ENCODE measurements at regions not wholly inside any gene's neighbourhood (a gene's known extent, or its start where the extent isn't known, plus 50 kb on each side); places are given as distances from the start of the nearest gene placed in this dataset.

DNA sequence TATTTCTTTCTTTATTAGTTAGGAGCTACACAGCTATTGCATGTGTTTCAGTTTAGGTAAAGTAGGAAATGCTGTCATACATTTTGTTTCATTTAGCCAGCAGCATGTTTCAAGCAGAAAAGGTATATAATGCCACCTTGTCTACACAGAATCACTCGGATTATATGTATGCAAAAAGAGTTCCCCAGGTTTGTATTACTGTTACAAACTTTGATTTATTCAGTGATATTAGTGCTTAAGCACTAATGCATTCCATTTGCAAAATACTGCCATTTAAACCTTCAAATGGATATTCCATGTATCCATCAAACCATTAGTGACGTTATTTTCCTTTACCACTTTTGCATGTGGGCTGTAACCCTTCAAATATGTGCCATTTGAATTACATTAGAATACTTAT is 564.0 kb downstream of the RPL10L start:
- Histone ChIP-seq H3K9me1 (ENCODE audit: control insufficient read depth, extremely low read depth, insufficient read depth, low read length) (no peaks in the 10 kb centered on the region), H3K27me3 (ENCODE audit: control insufficient read depth, extremely low read depth, insufficient read depth, low read length) (no peaks in the 10 kb centered on the region), H3K36me3 (ENCODE audit: control insufficient read depth in 2 of 2, extremely low read depth in 1 of 2, insufficient read depth in 2 of 2, low read length in 2 of 2) (no peaks in the 10 kb centered on the region), H3K4me2 (ENCODE audit: control insufficient read depth, extremely low read depth, insufficient read depth, low read depth, low read length) (no peak overlapping the region), H3K4me1 (ENCODE audit: control insufficient read depth, extremely low read depth, insufficient read depth, low read length) (no peaks in the 10 kb centered on the region), H3K9ac (ENCODE audit: control insufficient read depth, extremely low read depth, insufficient read depth, low read length) (no peak overlapping the region), H3K27ac (ENCODE audit: control insufficient read depth, insufficient read depth, low read length) (no peak overlapping the region), H4K20me1 (ENCODE audit: control insufficient read depth, extremely low read depth, insufficient read depth, low read length) (no peaks in the 10 kb centered on the region), H2AFZ (ENCODE audit: control insufficient read depth, low read length) (no peak overlapping the region), H3K4me3 (ENCODE audit: control insufficient read depth in 2 of 3, extremely low read depth in 1 of 3, insufficient read depth in 2 of 3, low read depth in 1 of 3, low read length in 3 of 3) (no peak overlapping the region), H3K79me2 (ENCODE audit: control insufficient read depth, insufficient read depth, low read length) (no peaks in the 10 kb centered on the region), H3K9me3 (ENCODE audit: control insufficient read depth, low read depth, low read length) (no peaks in the 10 kb centered on the region)
- TF ChIP-seq, protein P1, sequence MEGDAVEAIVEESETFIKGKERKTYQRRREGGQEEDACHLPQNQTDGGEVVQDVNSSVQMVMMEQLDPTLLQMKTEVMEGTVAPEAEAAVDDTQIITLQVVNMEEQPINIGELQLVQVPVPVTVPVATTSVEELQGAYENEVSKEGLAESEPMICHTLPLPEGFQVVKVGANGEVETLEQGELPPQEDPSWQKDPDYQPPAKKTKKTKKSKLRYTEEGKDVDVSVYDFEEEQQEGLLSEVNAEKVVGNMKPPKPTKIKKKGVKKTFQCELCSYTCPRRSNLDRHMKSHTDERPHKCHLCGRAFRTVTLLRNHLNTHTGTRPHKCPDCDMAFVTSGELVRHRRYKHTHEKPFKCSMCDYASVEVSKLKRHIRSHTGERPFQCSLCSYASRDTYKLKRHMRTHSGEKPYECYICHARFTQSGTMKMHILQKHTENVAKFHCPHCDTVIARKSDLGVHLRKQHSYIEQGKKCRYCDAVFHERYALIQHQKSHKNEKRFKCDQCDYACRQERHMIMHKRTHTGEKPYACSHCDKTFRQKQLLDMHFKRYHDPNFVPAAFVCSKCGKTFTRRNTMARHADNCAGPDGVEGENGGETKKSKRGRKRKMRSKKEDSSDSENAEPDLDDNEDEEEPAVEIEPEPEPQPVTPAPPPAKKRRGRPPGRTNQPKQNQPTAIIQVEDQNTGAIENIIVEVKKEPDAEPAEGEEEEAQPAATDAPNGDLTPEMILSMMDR (optimal IDR thresholded peaks at IDR 0.05 in 1 of 3, IDR thresholded peaks at IDR 0.05 in 1 of 3, conservative IDR thresholded peaks at IDR 0.05 in 1 of 3; ENCODE audit: extremely low read depth in 1 of 3, insufficient read depth in 2 of 3, low read length in 3 of 3) = no peak
- TF ChIP-seq EZH2 (IDR thresholded peaks at IDR 0.05; ENCODE audit: low read length) = no peak
- DNase-seq (ENCODE audit: low read depth, low spot score) (no peak), FAIRE-seq (no peak)
- dilution Hi-C loops (cut with MboI; ENCODE audit: extremely low pct_ligation_motif_present, low sequenced_read_pairs) = no loop called here

DNA sequence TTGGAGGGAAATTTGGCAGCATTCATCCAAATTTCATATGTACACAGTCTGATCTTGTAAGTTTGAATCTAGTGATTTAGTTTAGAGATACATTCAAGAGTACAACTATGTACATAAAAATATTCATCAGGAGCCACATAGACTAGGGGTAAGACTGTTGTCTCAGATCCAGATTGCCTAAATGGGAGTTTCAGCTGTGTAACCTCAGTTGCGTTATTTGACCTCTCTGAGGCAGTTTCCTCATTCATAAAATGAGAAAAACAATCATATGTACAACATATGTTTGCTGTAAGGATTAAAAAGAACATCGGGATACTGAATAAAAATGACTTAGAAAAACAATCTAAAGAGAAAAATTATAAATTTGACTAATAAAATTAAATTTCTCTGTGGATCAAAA is 577.5 kb downstream of the RPL10L start:
- Histone ChIP-seq H3K9me3 (ENCODE audit: control insufficient read depth, low read depth, low read length) (no peaks in the 10 kb centered on the region), H3K4me2 (ENCODE audit: control insufficient read depth, extremely low read depth, insufficient read depth, low read depth, low read length) (no peak overlapping the region), H3K9ac (ENCODE audit: control insufficient read depth, extremely low read depth, insufficient read depth, low read length) (no peak overlapping the region), H2AFZ (ENCODE audit: control insufficient read depth, low read length) (no peak overlapping the region), H4K20me1 (ENCODE audit: control insufficient read depth, extremely low read depth, insufficient read depth, low read length) (no peaks in the 10 kb centered on the region), H3K4me1 (ENCODE audit: control insufficient read depth, extremely low read depth, insufficient read depth, low read length) (no peaks in the 10 kb centered on the region), H3K36me3 (ENCODE audit: control insufficient read depth in 2 of 2, extremely low read depth in 1 of 2, insufficient read depth in 2 of 2, low read length in 2 of 2) (no peaks in the 10 kb centered on the region), H3K4me3 (ENCODE audit: control insufficient read depth in 2 of 3, extremely low read depth in 1 of 3, insufficient read depth in 2 of 3, low read depth in 1 of 3, low read length in 3 of 3) (no peak overlapping the region), H3K27ac (ENCODE audit: control insufficient read depth, insufficient read depth, low read length) (no peak overlapping the region), H3K79me2 (ENCODE audit: control insufficient read depth, insufficient read depth, low read length) (no peaks in the 10 kb centered on the region), H3K27me3 (ENCODE audit: control insufficient read depth, extremely low read depth, insufficient read depth, low read length) (no peaks in the 10 kb centered on the region), H3K9me1 (ENCODE audit: control insufficient read depth, extremely low read depth, insufficient read depth, low read length) (no peaks in the 10 kb centered on the region)
- dilution Hi-C loops (cut with MboI; ENCODE audit: extremely low pct_ligation_motif_present, low sequenced_read_pairs) = no loop called here
- TF ChIP-seq EZH2 (IDR thresholded peaks at IDR 0.05; ENCODE audit: low read length) = no peak
- TF ChIP-seq, protein P1 (optimal IDR thresholded peaks at IDR 0.05 in 1 of 3, IDR thresholded peaks at IDR 0.05 in 1 of 3, conservative IDR thresholded peaks at IDR 0.05 in 1 of 3; ENCODE audit: extremely low read depth in 1 of 3, insufficient read depth in 2 of 3, low read length in 3 of 3) = no peak
- FAIRE-seq = no peak
- no peak for DNase-seq (ENCODE audit: low read depth, low spot score)
